Daoy (cell line): ENCODE measurements at regions not wholly inside any gene's neighbourhood (a gene's known extent, or its start where the extent isn't known, plus 50 kb on each side); places are given as distances from the start of the nearest gene placed in this dataset.

Experiments
- DNase-seq: peaks from one replicate; pipeline ENCODE4 v3.0.0-alpha.2; 2015; ENCODE audit warnings: low read depth

DNA sequence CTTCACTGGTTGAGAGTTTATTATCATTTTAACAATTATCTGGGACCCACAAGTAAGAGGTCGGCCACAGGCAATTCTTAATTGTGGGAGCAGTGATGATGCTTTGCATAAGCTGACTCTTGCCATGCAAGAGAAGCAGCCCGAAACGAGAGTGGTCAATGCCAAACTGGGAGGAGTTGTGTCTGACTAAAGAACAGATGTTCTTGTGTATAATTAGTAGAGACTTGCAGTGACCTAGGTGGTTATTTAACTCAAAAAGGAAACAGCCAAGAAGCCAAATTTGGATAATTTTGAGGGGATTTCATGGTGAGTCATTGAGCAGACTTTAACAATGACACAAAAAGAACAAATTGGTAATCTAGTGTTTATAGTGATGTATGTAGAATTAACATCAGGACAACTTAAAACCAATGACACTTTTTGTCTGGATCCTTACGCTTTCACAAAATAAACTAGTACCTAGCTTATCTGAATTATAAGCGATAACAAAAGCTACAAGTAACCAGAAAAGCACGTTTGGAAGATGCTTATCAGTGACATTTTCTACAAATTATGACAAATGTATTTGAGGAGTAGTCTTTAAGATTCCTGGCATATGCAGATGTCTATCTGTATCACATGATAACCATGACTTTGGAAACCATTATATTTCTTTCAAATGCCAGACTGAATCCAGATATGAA lies 184.7 kb upstream of the DLGAP1 start:
- DNase-seq: peak; percentile 2

DNA sequence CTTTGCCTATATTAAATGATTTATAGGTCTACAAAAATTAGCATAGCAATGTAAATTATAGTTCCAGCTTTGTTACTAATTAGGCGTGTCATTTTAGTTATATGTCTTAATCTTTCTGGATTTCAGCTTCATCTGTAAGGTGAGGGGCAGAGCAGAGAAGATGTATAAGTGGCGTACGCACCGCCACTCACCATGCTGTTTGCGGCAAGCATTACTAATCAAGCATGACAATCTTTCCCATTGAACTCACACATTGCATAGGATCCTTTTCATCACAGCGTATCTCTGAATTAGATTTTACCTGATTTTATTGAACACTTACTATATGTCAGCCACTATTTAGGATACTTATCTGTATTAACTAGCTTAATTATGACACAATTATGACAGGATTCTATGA lies 183.6 kb upstream of the DLGAP1 start:
- no peak for DNase-seq

- DNase-seq: no peak
Observed at GRCh38 chr18:4637876-4638275, 182.8 kb upstream of the DLGAP1 start.

DNA sequence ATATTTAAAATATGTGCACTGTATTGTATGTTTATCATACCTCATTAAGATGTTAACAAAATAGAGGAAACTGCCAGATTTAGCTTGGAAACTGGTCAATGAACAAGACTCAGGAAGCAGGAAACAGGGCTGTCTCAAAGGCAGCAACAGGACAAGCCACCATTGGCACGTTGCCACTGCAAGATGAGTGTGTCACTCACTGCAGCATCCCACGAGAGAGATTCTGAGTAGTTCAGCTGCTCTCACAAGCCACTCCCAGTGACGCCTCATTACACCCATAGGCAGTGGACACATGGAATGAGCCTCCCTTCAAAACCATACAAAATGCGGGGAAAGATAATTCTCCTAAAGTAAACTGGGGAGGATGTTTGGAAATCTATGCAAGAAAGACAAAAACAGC lies 181.9 kb upstream of the DLGAP1 start:
- peak; percentile 72 for DNase-seq

GRCh38 chr18:4631239-4631638 lies 176.1 kb upstream of the DLGAP1 start:
- peak; percentile 2 for DNase-seq

DNA sequence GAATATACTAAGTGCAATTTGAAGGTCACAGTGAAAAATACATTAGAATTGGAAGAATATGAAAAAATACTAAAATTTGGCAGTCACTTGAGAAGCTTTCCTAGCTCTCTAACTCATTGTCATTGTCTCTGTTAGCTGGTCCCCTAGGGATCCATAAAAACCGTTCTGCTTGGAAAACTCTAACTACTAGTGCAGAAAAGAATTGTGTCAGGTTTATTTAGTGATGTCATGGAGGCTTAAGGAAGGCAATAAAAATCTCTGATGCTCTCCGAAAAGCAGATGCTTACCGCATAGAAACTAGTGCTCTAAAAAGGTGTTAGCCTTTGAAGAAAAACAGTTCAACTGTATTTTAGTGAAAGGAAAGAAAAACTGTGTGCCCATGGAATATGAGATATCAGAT lies 150.1 kb upstream of the DLGAP1 start:
- DNase-seq: no peak

GRCh38 chr18:4603955-4604354 lies 148.8 kb upstream of the DLGAP1 start:
- DNase-seq: no peak

DNA sequence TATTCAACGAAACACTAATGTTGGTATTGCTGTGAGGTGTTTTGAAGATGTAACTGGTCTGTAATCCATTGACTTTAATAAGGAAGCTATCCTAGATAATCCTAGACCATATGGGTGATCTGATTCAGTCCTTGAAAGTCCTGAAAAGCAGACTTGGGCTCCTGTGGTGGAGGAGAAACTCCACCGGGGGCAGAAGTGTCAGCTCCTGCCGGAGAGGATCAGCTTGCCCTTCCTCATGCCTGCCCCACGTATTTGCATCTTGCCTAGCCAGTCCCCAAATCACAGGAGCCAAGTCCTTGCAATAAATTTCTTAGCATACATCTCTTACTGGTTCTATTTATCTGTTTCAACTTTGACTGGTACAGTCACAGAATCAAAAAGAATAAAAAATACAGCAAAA lies 144.2 kb upstream of the DLGAP1 start:
- no peak for DNase-seq

- no peak for DNase-seq
Observed at GRCh38 chr18:4597301-4597700, 142.2 kb upstream of the DLGAP1 start.

DNA sequence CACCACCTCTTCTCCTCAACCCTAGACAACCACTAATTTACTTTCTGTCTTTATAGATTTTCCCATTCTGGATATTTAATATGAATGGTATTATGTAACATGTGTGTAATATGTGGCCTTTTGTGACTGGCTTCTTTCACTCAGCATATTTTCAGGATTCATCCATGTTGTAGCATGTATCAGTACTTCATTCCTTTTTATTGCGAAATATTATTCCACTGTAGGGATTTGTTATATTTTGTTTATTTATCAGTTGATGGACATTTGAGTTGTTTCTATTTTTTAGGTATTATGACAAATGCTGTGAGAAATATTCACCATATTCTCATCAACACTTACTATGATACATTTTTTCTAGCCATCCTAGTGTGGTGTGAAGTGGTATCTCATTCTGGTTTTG lies 138.8 kb upstream of the DLGAP1 start:
- DNase-seq: no peak

GRCh38 chr18:4593459-4593858 lies 138.4 kb upstream of the DLGAP1 start:
- DNase-seq: no peak

GRCh38 chr18:4589056-4589800 lies 134.1 kb upstream of the DLGAP1 start:
- DNase-seq: no peak

GRCh38 chr18:4587204-4587603 lies 132.1 kb upstream of the DLGAP1 start:
- peak; percentile 19 for DNase-seq

- no peak for DNase-seq
Observed at GRCh38 chr18:4586731-4587130, 131.6 kb upstream of the DLGAP1 start.

- DNase-seq: no peak
Observed at GRCh38 chr18:4582431-4583335, 127.6 kb upstream of the DLGAP1 start.

DNA sequence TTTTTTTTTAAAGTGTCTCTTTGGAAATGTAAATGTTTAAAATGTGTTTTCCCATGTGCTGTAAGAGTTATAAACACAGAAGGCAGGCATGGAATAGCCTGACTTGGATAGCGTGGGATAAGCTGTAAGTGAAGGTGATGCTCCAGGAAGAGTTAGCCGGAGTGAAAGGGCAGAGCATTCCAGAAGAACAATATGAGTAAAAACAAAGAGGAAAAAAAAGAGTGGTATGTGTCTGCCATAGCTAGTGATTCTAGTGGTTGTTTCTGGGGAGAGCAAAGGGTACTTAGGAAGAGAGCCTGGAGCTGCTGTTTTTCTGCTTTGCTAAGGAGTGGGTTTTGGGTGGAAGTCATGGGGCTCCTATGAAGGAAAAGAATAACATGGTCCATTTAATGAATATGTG lies 126.9 kb upstream of the DLGAP1 start:
- no peak for DNase-seq

GRCh38 chr18:4578449-4578848 lies 123.3 kb upstream of the DLGAP1 start:
- DNase-seq: no peak

- DNase-seq: no peak
Observed at GRCh38 chr18:4573735-4574134, 118.6 kb upstream of the DLGAP1 start.

GRCh38 chr18:4557502-4557901 lies 102.4 kb upstream of the DLGAP1 start:
- no peak for DNase-seq

DNA sequence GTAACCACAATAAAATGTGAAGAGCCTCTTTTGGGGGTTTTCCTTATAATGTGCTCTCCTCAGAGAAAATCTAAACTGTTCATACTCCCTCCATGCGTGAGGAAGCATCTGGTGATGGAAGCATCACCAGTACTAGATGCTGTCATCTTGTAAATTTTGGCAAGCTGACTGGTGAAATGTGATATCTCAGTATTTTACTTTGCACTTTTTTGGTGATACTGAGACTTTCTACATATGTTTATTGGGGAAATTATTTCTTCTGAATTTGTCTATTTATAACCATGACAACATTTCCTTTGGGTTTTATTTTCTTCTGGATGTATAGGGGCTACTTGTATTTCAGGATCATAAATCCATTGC lies 95.9 kb upstream of the DLGAP1 start:
- peak; percentile 3 for DNase-seq

DNA sequence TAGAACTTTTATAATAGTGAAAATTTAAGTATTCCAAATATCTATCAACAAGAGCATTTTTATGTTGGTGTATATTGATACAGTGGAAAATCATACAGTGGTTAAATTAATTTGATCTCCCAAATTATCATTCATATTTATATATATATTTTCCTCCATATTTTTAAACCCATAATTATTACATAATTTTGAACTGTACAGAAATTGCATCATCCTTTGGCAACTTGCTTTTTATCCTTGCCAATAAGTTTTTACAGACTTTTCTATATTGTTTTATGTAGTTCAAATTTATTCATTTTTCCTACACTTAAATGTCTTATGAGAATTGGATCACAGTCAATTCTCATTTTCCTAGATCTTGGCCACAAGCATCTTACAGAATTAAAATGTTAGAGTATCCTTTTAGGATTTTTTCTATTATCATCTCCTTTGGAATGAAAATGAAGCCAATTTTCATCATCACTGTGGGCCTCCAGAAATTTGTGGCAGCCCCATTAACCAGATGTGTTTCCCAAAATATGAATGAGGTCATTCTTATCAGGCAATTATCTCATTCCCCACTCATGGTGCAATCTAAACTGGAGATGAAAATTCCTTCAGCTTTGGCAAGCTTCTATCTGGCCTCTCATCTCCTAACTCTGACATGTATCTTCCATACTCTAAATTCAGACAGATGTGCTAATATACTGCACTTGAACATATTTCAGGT lies 94.2 kb upstream of the DLGAP1 start:
- DNase-seq: peak; percentile 11

- DNase-seq: no peak
Observed at GRCh38 chr18:4547126-4547525, 92.0 kb upstream of the DLGAP1 start.
